ENCODE measurements at regions not wholly inside any gene's neighbourhood (a gene's known extent, or its start where the extent isn't known, plus 50 kb on each side); places are given as distances from the start of the nearest gene placed in this dataset.

DNA sequence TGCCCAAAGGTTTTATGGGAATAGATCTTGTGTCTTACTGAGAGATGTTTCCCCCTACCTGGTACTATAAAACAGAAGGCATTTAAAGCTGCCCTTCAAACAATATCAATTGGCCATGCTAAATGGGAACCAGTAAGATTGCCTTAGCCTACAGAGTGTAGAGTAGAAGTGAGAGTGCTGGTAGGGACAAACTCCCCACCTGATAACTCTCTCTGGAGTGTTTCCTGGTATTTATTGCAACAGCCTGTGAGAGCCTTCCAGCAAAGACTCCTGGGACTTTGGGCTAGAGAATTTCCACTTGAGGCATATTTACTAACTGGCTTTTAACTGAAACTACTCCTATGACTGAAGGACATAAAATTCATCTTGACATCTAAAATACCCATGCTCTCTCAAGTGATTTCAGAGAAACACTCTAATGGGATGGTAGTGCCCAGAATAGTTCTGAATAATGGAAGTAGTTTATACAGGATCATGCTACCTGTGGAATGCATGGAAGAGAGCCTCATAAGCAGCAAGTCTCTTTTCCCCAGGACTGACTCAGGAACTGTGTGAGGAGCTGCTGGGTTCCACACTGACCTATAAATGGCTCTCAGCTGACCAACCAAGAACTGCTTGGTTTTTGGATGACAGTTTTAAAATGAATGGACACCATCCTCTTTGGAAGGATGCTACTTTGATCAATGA, 132.7 kb upstream of the SLITRK5 start:
- TF ChIP-seq, protein P1, sequence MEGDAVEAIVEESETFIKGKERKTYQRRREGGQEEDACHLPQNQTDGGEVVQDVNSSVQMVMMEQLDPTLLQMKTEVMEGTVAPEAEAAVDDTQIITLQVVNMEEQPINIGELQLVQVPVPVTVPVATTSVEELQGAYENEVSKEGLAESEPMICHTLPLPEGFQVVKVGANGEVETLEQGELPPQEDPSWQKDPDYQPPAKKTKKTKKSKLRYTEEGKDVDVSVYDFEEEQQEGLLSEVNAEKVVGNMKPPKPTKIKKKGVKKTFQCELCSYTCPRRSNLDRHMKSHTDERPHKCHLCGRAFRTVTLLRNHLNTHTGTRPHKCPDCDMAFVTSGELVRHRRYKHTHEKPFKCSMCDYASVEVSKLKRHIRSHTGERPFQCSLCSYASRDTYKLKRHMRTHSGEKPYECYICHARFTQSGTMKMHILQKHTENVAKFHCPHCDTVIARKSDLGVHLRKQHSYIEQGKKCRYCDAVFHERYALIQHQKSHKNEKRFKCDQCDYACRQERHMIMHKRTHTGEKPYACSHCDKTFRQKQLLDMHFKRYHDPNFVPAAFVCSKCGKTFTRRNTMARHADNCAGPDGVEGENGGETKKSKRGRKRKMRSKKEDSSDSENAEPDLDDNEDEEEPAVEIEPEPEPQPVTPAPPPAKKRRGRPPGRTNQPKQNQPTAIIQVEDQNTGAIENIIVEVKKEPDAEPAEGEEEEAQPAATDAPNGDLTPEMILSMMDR (IDR thresholded peaks at IDR 0.05): no peak
- TF ChIP-seq EZH2 (IDR thresholded peaks at IDR 0.05): no peak
- no peak for TF ChIP-seq EZH2phosphoT487 (IDR thresholded peaks at IDR 0.05)

Data from neural progenitor cell (in vitro differentiated cells).